HG02759 (cell line): ENCODE measurements at regions not wholly inside any gene's neighbourhood (a gene's known extent, or its start where the extent isn't known, plus 50 kb on each side); places are given as distances from the start of the nearest gene placed in this dataset.

Experiments
- ATAC-seq: cut with Tn5 transposase; IDR thresholded peaks from one replicate; pipeline ENCODE4 v1.9.1; 2021; ENCODE audit warnings: mild to moderate bottlenecking, moderate library complexity; ENCODE audit not compliant: unreplicated experiment

- ATAC-seq: no peak
Observed at GRCh38 chr5:97538912-97539311, 355.9 kb upstream of the RIOK2 start.

- no peak for ATAC-seq
Observed at GRCh38 chr5:97541864-97542263, 358.8 kb upstream of the RIOK2 start.

GRCh38 chr5:97542469-97542868, 359.4 kb upstream of the RIOK2 start:
- ATAC-seq: no peak

GRCh38 chr5:97543166-97543565, 360.1 kb upstream of the RIOK2 start:
- ATAC-seq: no peak

GRCh38 chr5:97544240-97544639, 361.2 kb upstream of the RIOK2 start:
- ATAC-seq: no peak

- no peak for ATAC-seq
Observed at GRCh38 chr5:97544678-97545077, 361.6 kb upstream of the RIOK2 start.

GRCh38 chr5:97545446-97545845, 362.4 kb upstream of the RIOK2 start:
- no peak for ATAC-seq

- no peak for ATAC-seq
Observed at GRCh38 chr5:97545886-97546535, 363.0 kb upstream of the RIOK2 start.

GRCh38 chr5:97547430-97547829, 364.4 kb upstream of the RIOK2 start:
- no peak for ATAC-seq

- ATAC-seq: peak; percentile 79
Observed at GRCh38 chr5:97547999-97548738, 365.1 kb upstream of the RIOK2 start.

- ATAC-seq: no peak
Observed at GRCh38 chr5:97548739-97549080, 365.7 kb upstream of the RIOK2 start.

- no peak for ATAC-seq
Observed at GRCh38 chr5:97549496-97549895, 366.4 kb upstream of the RIOK2 start.

- no peak for ATAC-seq
Observed at GRCh38 chr5:97550164-97550563, 367.1 kb upstream of the RIOK2 start.

GRCh38 chr5:97550818-97551217, 367.8 kb upstream of the RIOK2 start:
- ATAC-seq: no peak

GRCh38 chr5:97553604-97554452, 370.8 kb upstream of the RIOK2 start:
- no peak for ATAC-seq

- ATAC-seq: no peak
Observed at GRCh38 chr5:97554977-97555643, 372.1 kb upstream of the RIOK2 start.

- ATAC-seq: no peak
Observed at GRCh38 chr5:97555644-97555981, 372.6 kb upstream of the RIOK2 start.

- ATAC-seq: no peak
Observed at GRCh38 chr5:97559827-97560598, 377.0 kb upstream of the RIOK2 start.

GRCh38 chr5:97560599-97560993, 377.5 kb upstream of the RIOK2 start:
- ATAC-seq: no peak

- no peak for ATAC-seq
Observed at GRCh38 chr5:97563050-97563657, 380.1 kb upstream of the RIOK2 start.
